Occipital lobe (tissue), 1 donor: ENCODE measurements at regions not wholly inside any gene's neighbourhood (a gene's known extent, or its start where the extent isn't known, plus 50 kb on each side); places are given as distances from the start of the nearest gene placed in this dataset.

Experiments
- DNase-seq: peaks from one replicate; lab custom pipeline; 2025; lab: John Stamatoyannopoulos, UW

- DNase-seq, result no peak
Observed at GRCh38 chr12:65623507-65623906, 200.8 kb upstream of the HMGA2 start.

GRCh38 chr12:65624554-65625086 is 199.7 kb upstream of the HMGA2 start:
- no peak for DNase-seq

GRCh38 chr12:65628061-65628460 is 196.2 kb upstream of the HMGA2 start:
- no peak for DNase-seq

- no peak for DNase-seq
Observed at GRCh38 chr12:65630555-65630954, 193.7 kb upstream of the HMGA2 start.

GRCh38 chr12:65631621-65632111 is 192.6 kb upstream of the HMGA2 start:
- DNase-seq, result no peak

GRCh38 chr12:65632131-65632855 is 192.0 kb upstream of the HMGA2 start:
- DNase-seq, result no peak

- DNase-seq, result no peak
Observed at GRCh38 chr12:65634061-65634460, 190.2 kb upstream of the HMGA2 start.

- no peak for DNase-seq
Observed at GRCh38 chr12:65634626-65635331, 189.5 kb upstream of the HMGA2 start.

GRCh38 chr12:65636436-65636835 is 187.8 kb upstream of the HMGA2 start:
- DNase-seq, result no peak

GRCh38 chr12:65637150-65637549 is 187.1 kb upstream of the HMGA2 start:
- no peak for DNase-seq

- no peak for DNase-seq
Observed at GRCh38 chr12:65637774-65638173, 186.5 kb upstream of the HMGA2 start.

- DNase-seq, result no peak
Observed at GRCh38 chr12:65638324-65638723, 186.0 kb upstream of the HMGA2 start.

GRCh38 chr12:65640489-65640901 is 183.8 kb upstream of the HMGA2 start:
- no peak for DNase-seq

GRCh38 chr12:65642061-65642661 is 182.1 kb upstream of the HMGA2 start:
- DNase-seq, result no peak

- no peak for DNase-seq
Observed at GRCh38 chr12:65643171-65643570, 181.1 kb upstream of the HMGA2 start.

- DNase-seq, result no peak
Observed at GRCh38 chr12:65643595-65644386, 180.5 kb upstream of the HMGA2 start.

GRCh38 chr12:65646127-65646643 is 178.1 kb upstream of the HMGA2 start:
- no peak for DNase-seq

GRCh38 chr12:65647074-65647473 is 177.2 kb upstream of the HMGA2 start:
- DNase-seq, result no peak

GRCh38 chr12:65648461-65648860 is 175.8 kb upstream of the HMGA2 start:
- no peak for DNase-seq

GRCh38 chr12:65649126-65649525 is 175.2 kb upstream of the HMGA2 start:
- no peak for DNase-seq

- no peak for DNase-seq
Observed at GRCh38 chr12:65651060-65651459, 173.2 kb upstream of the HMGA2 start.
